B cell (primary cell): ENCODE measurements at regions not wholly inside any gene's neighbourhood (a gene's known extent, or its start where the extent isn't known, plus 50 kb on each side); places are given as distances from the start of the nearest gene placed in this dataset.

Experiments
- EZH2 ChIP-seq: IDR thresholded peaks from 2 replicates; pipeline ENCODE4 v1.6.1; 2012; ENCODE audit warnings: borderline replicate concordance, low read depth, mild to moderate bottlenecking, moderate library complexity, low read length; ENCODE audit not compliant: insufficient read depth, poor library complexity, severe bottlenecking
- TF ChIP-seq, protein P1 (sequence below): fragments of 200-600 bp; IDR thresholded peaks from one replicate; pipeline ENCODE4 v1.8.0; 2022; ENCODE audit warnings: antibody characterized with exemption, mild to moderate bottlenecking

GRCh38 chr18:78403371-78403770 is 576.2 kb upstream of the SALL3 start:
- TF ChIP-seq, protein P1, sequence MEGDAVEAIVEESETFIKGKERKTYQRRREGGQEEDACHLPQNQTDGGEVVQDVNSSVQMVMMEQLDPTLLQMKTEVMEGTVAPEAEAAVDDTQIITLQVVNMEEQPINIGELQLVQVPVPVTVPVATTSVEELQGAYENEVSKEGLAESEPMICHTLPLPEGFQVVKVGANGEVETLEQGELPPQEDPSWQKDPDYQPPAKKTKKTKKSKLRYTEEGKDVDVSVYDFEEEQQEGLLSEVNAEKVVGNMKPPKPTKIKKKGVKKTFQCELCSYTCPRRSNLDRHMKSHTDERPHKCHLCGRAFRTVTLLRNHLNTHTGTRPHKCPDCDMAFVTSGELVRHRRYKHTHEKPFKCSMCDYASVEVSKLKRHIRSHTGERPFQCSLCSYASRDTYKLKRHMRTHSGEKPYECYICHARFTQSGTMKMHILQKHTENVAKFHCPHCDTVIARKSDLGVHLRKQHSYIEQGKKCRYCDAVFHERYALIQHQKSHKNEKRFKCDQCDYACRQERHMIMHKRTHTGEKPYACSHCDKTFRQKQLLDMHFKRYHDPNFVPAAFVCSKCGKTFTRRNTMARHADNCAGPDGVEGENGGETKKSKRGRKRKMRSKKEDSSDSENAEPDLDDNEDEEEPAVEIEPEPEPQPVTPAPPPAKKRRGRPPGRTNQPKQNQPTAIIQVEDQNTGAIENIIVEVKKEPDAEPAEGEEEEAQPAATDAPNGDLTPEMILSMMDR, result no peak
- TF ChIP-seq EZH2, result no peak
